ENCODE measurements at regions not wholly inside any gene's neighbourhood (a gene's known extent, or its start where the extent isn't known, plus 50 kb on each side); places are given as distances from the start of the nearest gene placed in this dataset.

DNA sequence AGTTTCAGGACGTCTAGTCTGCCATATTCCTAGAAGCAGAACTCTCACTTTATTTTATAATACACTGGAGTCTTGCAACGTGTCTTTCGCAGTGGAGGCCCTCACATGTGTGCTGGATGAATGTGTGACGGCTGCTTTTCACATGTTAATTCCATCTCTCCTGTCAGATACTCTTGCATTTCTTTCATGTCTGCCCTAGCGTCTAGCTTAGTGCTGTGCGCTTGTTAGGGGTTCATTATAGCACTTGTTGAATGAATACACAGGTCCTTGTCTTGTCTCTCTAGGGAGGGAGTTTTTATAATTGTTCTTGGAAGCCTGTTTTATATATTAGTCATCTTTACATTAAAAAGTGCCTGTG is 94.4 kb downstream of the MAP3K8 start:
- TF ChIP-seq EZH2 (IDR thresholded peaks at IDR 0.05; ENCODE audit: borderline replicate concordance, insufficient read depth, low read depth, low read length, poor library complexity, severe bottlenecking) (no peak), CTCF (IDR thresholded peaks at IDR 0.05) (no peak)

Measured in B cell (primary cell).